ENCODE measurements at regions not wholly inside any gene's neighbourhood (a gene's known extent, or its start where the extent isn't known, plus 50 kb on each side); places are given as distances from the start of the nearest gene placed in this dataset.

DNA sequence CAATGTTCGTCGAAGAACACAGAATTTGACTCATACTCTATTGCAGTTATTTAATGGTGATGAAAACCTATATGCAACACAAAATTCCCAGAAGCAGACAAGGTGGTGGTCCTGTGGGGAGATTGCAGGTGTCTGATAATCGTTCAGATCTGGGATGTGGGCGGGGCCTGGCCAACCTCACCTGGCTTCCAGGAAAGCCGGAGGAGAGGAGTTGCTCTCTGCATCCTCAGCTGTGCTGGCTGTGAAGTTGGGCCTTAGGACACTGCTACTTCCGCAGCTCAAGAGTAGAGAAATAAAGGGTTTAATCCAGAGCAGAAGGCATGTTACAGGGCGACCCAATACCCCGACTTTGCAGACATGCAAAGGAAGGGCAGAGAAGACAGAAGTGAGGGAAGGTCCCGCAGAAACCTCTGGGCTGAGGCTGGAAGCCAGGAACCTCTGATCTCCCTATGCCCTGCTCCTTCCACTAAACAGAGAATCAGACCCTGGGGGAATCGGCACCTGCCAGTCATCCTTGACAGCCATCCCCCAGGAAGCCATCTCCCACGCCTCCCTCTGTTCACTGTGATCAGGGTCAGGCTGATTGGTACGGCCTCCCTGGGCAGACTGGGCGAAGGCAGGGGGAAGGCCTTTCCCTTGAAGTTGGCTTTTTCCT, 590.3 kb downstream of the AJAP1 start:
- no peak for DNase-seq

DNA sequence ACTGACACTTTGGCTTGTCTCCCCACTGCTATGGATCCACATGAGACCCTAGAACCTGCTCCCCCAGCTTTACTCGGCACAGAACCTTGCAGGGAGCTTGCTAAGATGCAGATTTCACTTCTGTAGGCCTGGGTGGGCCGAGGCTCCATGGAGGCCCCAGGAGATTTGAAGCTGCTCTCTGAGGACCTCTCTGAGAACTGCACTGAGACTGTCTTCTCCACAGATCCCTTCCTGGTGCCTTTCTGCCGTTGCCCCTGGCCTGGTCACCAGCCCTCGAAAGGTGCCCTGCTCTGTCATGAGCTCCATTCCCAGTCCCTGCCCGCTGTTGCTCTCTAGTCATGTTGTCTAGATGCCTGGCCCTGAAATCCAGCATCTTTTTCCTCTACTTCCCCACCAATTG, 588.4 kb downstream of the AJAP1 start:
- DNase-seq: no peak

GRCh38 chr1:5239911-5240310, 585.5 kb downstream of the AJAP1 start:
- no peak for DNase-seq

DNA sequence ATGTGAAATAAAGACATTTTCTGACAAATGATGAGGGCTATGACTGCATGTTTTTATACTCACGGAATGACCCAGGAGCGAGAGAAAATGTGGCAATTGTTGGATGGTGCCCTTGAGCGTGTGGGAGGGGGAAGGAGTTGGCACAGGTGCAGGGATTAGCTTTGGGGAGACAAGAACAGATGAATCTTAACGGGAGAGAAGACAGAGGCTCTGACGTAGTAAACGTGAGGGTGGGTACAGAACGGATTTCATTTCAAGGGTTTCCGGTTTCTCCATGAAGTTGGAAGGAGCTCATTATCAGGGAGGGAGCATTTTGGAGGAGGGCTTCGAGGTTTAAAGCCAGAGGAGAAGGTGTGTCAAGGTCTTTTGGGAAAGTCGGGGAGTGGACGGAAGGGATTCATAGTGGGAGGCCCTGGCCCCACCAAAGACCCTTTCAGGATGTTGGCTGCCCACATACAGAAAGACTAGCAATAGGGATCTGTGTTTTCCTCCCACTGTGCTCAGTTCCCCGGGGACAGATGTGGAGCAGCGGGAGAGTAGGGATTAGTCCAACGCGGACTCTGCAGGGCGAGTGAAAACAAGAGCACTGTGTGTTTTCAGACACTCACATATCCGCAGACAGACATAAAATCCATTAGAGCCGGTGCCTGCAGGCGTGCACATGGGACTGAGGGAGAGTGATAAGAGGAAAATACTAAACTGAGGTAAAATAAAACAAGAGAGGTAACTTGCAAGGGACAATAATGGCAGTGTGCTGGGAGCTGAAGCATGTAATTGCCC, 584.1 kb downstream of the AJAP1 start:
- no peak for DNase-seq

DNA sequence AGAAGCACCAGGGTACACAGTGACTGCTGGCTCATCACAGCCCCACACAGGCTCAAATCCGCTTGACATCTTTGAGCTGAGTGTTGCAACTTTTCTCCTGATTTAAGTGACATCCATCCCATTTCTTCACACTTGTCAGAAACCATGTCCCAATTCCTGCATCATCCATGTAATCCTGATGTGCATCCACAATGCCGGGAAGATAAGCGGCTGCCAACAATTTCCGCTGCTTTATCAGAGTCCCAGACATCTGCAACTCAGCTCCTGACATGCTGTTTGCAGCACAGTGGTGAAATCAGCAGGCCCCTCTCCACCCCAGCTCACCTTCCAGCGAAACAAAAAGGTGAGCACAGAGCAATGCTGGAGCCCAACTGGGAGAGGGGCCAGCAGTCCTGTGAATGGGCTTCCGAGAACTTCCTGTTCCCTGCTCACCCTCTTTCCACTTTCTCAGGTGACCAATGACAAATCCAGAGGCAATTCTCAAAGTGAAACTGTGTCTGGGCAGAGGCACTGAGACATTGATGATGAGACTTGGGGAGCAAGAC, 581.0 kb downstream of the AJAP1 start:
- no peak for DNase-seq

- no peak for DNase-seq
Measured at GRCh38 chr1:5232537-5232936, 578.1 kb downstream of the AJAP1 start.

DNA sequence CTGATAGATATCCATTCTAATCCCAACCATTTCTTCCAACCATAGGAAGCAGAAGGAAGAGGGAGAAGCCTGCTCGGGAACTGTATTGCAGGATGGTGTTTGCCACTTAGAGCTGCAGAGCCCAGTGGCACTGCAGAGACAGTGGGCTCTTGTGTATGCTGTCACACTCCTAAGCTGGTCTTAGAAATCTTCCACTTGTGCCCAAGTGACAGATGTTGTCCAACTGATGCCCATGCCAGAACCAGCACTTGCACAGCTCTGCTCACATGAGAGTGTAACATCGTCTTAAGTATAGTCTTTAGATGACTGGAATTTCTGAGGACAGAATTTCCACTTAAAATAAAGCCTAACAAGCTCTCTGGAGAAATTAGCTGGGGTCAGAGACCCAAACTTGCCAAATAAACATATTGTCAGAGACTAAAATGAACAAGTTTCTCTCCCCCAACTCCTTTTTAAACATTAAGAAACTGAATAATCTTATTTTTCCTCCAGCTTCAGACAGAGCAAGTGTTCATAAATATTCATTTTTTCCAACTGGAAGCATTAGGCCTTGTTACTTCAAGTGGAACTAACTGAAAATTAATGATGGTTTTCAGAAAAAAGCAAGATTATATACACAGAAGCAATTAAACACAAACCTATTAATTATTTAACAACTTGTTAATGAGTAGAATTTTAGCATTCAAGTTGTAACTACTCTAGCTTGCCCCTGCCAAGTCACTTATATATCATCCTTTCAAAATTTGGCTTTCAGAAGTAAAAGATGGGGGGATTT, 577.3 kb downstream of the AJAP1 start:
- no peak for DNase-seq

- no peak for DNase-seq
Measured at GRCh38 chr1:5227114-5227513, 572.7 kb downstream of the AJAP1 start.

DNA sequence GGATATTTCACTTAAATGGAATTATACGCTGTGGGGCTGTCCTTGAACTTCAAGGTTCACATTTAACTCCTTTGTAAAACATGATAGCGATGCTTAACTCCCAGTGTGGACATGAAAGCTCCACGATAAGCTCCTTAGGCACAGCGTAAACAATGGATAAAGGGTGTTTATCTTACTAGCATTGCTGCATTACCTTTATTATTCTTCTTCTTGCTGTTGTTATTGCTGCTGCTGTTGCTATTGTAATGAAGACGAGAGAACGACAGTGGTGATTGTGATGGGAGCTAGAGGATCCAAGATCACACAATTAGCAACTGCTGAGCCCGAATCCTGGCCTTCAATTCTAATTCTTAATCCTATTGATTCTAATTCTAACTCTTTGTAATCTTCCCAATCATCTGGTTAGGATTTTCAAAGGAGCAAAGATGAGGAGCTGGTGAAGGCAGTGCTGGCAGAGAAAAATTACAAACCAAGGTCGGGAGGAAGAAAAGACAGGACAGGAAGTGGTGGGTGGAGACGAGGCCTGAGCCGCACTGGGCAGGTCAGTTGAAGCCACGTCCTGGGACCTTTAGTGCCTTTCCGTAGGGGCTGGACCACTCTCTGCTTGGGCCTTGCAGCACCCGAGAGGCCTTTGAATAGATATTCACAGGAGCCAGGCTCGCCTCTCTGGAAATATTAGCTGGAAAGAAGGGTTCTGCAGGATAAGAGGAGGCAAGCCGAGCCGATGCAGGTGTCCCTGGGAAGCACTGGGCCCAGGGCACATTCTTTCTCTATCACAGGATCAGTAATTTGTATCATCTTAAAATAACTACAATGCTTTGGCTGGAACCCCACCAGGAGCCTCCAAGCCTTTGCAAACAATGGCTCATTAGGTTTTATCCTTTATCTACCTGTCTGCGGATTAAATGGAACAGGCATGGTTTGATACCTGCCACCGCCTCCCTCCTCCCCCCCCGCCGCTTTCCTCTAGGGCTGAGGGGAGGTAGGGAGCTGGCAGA, 571.6 kb downstream of the AJAP1 start:
- DNase-seq: no peak

- no peak for DNase-seq
Measured at GRCh38 chr1:5223206-5223605, 568.8 kb downstream of the AJAP1 start.

DNA sequence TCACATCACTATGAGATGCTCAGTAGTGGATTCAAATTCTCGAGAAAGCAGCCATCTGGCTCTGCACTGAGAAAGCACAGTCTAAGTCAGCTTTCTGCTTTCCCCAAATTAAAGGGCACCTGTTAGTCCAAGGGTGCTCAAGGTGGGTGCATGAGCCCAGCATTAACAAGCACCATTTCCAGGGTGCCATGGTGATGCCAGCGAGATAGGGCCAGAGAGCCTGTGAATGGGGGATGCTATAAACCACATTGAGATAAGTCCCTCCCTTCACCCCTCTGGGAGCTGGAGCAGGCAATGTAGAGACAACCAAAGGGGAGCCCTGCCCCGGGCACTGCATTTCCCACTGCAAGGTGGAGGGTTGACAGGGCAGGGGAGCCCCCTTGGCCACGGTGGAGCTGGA, 568.2 kb downstream of the AJAP1 start:
- DNase-seq: no peak

- no peak for DNase-seq
Measured at GRCh38 chr1:5221451-5221850, 567.0 kb downstream of the AJAP1 start.

- DNase-seq: no peak
Measured at GRCh38 chr1:5220821-5221220, 566.4 kb downstream of the AJAP1 start.

DNA sequence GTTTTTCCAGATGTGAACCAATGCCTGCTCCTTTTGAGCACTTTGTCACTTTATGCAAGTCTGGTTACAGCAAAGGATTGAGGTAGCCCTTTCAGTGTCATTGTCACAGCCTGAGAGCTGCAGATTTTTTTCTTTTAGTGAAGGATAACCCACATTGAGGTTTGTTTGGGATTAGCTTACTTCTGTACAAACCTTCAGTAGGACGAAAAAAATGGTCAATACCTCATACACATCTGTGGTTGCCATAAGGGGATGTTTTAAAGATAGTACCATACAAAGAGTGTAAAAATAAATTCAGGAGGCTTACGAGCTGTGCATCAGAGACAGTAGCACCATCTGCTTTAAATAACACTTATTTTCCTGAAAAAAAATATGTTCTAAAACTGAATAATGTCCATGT, 566.0 kb downstream of the AJAP1 start:
- DNase-seq: no peak

GRCh38 chr1:5200006-5200405, 545.6 kb downstream of the AJAP1 start:
- no peak for DNase-seq

GRCh38 chr1:5198328-5198727, 543.9 kb downstream of the AJAP1 start:
- DNase-seq: no peak

- DNase-seq: no peak
Measured at GRCh38 chr1:5191470-5191869, 537.1 kb downstream of the AJAP1 start.

GRCh38 chr1:5189384-5189783, 535.0 kb downstream of the AJAP1 start:
- no peak for DNase-seq

DNA sequence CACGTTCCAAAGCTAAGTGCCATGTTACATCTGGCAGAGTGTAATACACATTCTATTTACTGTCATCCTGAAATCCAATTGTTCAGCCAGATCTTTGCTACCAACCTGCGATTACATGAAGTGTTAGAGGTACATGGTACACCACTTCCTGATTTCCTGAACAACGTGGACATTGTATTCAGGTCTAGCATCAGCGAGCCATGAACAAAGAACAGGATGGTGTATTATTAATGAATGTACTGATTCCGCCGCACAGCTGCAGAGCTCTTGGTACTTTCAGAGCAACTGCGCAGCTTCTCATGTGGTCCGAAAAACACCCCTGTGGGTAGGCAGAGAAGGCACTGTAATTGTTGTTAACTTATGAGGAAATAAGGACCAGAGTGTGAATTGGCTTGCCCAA, 511.4 kb downstream of the AJAP1 start:
- no peak for DNase-seq

- no peak for DNase-seq
Measured at GRCh38 chr1:5164158-5164557, 509.7 kb downstream of the AJAP1 start.

- no peak for DNase-seq
Measured at GRCh38 chr1:5161372-5161771, 507.0 kb downstream of the AJAP1 start.

DNA sequence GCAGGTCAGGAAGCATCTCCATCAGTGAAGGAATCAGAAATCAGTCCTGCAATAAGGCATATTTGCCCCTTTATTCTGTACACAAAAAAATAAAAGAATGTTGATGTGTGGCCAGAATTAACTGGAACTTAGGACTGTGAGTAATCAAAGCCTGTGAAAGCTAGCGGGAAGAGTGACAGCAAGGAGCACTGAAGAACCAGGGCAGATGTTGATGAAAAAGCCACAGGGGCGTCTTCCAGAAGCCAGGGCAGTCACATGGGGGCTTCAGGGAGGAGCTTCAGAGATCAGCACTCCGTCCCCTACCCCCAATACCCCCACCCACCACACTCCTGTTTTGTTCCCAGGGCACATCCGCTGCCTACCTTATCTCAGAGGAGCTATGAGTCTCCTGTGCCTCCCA, 502.8 kb downstream of the AJAP1 start:
- no peak for DNase-seq
